ENCODE measurements at regions not wholly inside any gene's neighbourhood (a gene's known extent, or its start where the extent isn't known, plus 50 kb on each side); places are given as distances from the start of the nearest gene placed in this dataset.

DNA sequence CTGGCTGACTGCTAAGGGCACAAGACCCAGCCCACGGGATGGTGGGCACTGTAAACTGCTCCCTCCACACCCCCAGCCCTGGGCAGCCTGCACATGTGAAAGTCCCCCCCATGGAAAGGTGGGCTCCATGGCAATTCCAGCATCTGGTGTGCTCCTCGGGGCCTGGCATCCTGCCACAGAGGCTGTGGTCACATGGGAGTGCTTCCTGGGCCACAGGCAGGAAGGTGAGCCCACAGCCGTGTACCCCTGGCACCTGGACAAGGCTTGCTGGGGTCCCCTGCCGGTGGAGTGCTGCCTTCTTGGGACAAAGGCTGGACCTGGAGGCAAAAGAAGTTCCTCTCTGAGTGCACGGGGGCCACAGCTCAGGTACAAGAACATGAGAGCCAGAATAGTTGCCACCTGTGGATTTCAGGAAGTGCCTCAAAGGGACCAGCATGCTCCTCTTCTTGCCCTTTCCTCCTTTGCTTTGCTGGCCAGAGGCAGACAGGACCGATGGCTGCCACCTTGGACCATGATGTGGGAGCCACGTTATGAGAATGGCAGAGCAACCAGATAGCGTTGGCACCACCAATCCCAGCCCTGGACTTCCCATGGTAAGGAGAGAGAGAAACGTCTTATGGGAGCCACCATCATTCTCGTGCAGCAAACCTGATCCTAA lies 120.2 kb upstream of the MLN start:
- no peak for TF ChIP-seq POLR2A (IDR thresholded peaks at IDR 0.05)
- TF ChIP-seq, protein P1, sequence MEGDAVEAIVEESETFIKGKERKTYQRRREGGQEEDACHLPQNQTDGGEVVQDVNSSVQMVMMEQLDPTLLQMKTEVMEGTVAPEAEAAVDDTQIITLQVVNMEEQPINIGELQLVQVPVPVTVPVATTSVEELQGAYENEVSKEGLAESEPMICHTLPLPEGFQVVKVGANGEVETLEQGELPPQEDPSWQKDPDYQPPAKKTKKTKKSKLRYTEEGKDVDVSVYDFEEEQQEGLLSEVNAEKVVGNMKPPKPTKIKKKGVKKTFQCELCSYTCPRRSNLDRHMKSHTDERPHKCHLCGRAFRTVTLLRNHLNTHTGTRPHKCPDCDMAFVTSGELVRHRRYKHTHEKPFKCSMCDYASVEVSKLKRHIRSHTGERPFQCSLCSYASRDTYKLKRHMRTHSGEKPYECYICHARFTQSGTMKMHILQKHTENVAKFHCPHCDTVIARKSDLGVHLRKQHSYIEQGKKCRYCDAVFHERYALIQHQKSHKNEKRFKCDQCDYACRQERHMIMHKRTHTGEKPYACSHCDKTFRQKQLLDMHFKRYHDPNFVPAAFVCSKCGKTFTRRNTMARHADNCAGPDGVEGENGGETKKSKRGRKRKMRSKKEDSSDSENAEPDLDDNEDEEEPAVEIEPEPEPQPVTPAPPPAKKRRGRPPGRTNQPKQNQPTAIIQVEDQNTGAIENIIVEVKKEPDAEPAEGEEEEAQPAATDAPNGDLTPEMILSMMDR (IDR thresholded peaks at IDR 0.05), result no peak
